RWPE1 (cell line): ENCODE measurements at regions not wholly inside any gene's neighbourhood (a gene's known extent, or its start where the extent isn't known, plus 50 kb on each side); places are given as distances from the start of the nearest gene placed in this dataset.
A peak's percentile ranks its signal among the peaks of the same experiment; 100 is the strongest.

ENCODE experiments used
- CTCF ChIA-PET: fragments of 350-600 bp; sonication (Branson Sonifier 250); formaldehyde crosslinking; extraction: SDS; loops from one replicate; lab custom pipeline; 2021; lab: Yijun Ruan, JAX
- POLR2A ChIA-PET: fragments of 400-600 bp; formaldehyde crosslinking; extraction: SDS; loops from one replicate; lab custom pipeline; 2020; ENCODE audit warnings: antibody characterized with exemption; ENCODE audit not compliant: low non-redundant PET; lab: Yijun Ruan, JAX
- DNase-seq: peaks from one replicate; pipeline ENCODE4 v3.0.0; 2012; ENCODE audit warnings: low spot score
- H3K27ac ChIP-seq: fragments of 450-650 bp; 2 replicates; pipeline ENCODE4 v1.5.1; 2017
- CTCF ChIP-seq: fragments of 450-650 bp; conservative IDR thresholded peaks from 2 replicates; pipeline ENCODE4 v1.5.1; 2017; ENCODE audit warnings: low read depth, mild to moderate bottlenecking

GRCh38 chr2:239528883-239529282 is 128.1 kb upstream of the HDAC4 start:
- ChIA-PET POLR2A (no interaction called here), CTCF (no interaction called here)
- no peak overlapping the region for H3K27ac ChIP-seq
- DNase-seq: no peak
- TF ChIP-seq CTCF: no peak

- no peak for DNase-seq
- H3K27ac ChIP-seq: no peak overlapping the region
- TF ChIP-seq CTCF: no peak
- CTCF ChIA-PET: no interaction called here
- POLR2A ChIA-PET: no interaction called here
Observed at GRCh38 chr2:239528146-239528545, 127.3 kb upstream of the HDAC4 start.

DNA sequence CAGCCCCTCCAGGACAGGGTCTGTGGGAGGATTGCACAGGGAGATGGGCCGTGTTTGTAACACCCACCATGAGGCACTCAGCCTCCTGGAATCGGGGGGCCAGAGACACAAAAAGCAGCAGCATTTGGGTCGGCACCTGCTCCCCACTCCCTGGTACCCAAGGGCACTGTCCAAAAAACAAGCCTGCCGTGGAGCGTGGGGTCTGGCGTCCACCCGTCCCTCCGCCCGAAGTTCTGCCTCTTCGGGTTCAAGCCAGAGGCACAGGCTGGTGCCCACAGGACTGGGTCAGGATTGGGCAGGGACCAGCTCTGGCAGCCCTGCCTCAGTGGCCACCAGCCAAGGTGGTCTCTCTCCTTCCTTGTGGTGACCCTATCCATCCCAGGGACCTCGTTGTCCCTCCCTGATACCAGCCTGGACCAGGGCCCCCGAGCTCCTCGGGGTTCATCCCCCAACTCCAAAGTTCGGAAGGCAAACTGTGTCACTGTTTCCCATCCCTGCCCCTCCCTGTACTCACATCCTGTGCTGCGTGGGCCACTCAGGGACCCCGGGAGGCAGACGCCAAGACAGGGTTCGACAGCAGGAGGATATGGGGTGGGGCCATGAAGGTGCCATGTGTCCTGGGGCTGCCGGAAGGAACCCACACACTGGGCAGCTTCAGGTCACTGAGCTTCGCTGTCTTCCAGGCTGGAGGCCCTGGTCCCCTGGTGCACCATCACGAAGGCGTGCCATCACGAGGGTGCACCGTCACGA is 126.0 kb upstream of the HDAC4 start:
- TF ChIP-seq CTCF: no peak
- no peak for DNase-seq
- no peak overlapping the region for H3K27ac ChIP-seq
- CTCF ChIA-PET: interaction anchor here (0.6 kb wide), 1 partner anchor 486 kb away, joined by 3 read pairs; no protein-coding TSS in a partner anchor
- POLR2A ChIA-PET: no interaction called here

- no peak overlapping the region for H3K27ac ChIP-seq
- TF ChIP-seq CTCF: no peak
- no peak for DNase-seq
- ChIA-PET POLR2A (no interaction called here), CTCF (no interaction called here)
Observed at GRCh38 chr2:239526038-239526437, 125.2 kb upstream of the HDAC4 start.

DNA sequence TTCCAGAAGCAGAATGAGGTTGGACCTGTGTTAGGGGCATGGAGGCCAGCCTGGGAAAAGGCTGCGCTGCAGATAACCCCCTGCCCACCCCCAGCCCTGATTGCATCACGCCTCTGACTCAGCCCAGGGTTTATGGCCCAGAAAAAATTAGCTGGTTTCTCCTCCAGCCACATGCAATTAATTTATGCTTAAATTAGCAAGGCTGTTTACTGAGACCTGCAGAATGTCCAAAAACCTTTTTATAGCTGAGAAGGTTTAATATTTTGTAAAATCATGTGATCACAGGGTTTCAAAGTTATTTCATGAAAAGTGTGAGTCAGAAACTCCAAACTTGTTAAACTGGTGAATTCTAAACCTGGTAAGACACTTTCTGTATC is 123.1 kb upstream of the HDAC4 start:
- no peak for DNase-seq
- TF ChIP-seq CTCF: no peak
- POLR2A ChIA-PET: no interaction called here
- CTCF ChIA-PET: no interaction called here
- peak overlapping the region; percentile 32; the same call in 1 of the 2 replicates for H3K27ac ChIP-seq

DNA sequence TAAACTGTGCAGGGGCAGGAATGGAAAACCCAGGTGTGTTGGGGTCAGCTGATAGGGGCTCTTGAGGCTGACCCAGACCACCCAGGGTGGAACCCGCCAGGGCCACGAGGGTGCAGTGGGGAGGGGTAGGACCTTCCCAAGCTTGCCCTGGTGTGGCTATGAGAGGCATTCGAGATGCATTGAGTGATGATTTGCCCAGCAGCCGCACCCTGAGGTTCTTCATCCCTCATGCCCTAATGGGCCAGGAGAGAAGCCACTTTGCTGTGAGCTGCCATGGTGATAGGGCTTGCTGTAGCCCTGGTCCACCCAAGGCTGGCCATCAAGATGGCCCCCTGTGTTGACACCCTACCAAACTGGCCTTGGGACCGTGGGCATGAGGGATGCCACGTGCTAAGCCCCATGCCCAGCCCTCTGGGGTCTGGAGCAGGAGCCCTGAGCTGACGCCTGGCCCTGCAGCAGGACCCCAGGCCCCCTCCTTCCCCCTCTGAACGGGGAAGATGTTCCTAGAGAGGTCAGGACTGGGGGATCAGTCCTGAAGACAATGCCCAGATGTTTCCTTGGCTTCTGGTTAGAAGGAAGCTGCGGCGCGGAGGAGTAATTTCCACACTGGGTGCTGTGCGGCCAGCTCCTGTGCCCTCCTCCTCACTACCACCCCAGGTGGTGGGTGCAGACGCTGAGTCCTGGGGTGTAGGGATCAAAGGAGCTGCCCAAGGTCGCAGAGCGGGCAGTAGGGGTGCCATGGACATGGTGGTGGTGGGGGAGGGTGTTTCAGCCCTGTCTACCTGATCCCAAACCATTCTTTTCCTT is 122.5 kb upstream of the HDAC4 start:
- POLR2A ChIA-PET: no interaction called here
- H3K27ac ChIP-seq: peak overlapping the region; percentile 32; the same call in 1 of the 2 replicates

More for the DNA sequence above, 122.5 kb upstream of the HDAC4 start:
- no peak for TF ChIP-seq CTCF
- CTCF ChIA-PET: no interaction called here
- DNase-seq: no peak
